ENCODE measurements at regions not wholly inside any gene's neighbourhood (a gene's known extent, or its start where the extent isn't known, plus 50 kb on each side); places are given as distances from the start of the nearest gene placed in this dataset.
"Not testable (repeated sequence)": the region's sequence is repeated elsewhere in the genome, so short reads cannot be mapped to it uniquely, and the experiment has no call there.

- no peak for DNase-seq (ENCODE audit: low read depth)
Observed at GRCh38 chr14:46433381-46433780, 218.2 kb downstream of the RPL10L start.

- DNase-seq (ENCODE audit: low read depth): no peak
Observed at GRCh38 chr14:46432516-46432915, 219.1 kb downstream of the RPL10L start.

DNA sequence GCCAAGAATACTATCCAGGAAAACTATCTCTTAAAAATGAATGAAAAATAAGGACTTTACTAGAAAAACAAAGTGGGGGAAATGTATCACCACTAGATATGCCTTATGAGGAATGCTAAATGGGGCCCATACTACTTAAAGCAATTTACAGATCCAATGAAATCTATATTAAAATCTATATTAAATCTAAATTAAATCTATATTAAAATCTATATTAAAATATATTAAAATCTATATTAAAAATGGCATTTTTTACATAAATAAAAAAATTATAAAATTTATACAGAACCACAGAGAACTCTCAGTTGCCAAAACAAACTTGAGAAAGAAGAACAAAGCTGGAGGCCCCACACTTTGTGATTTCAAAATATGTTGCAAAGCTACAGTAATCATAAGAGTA, 234.5 kb downstream of the RPL10L start:
- no peak for DNase-seq (ENCODE audit: low read depth)

DNA sequence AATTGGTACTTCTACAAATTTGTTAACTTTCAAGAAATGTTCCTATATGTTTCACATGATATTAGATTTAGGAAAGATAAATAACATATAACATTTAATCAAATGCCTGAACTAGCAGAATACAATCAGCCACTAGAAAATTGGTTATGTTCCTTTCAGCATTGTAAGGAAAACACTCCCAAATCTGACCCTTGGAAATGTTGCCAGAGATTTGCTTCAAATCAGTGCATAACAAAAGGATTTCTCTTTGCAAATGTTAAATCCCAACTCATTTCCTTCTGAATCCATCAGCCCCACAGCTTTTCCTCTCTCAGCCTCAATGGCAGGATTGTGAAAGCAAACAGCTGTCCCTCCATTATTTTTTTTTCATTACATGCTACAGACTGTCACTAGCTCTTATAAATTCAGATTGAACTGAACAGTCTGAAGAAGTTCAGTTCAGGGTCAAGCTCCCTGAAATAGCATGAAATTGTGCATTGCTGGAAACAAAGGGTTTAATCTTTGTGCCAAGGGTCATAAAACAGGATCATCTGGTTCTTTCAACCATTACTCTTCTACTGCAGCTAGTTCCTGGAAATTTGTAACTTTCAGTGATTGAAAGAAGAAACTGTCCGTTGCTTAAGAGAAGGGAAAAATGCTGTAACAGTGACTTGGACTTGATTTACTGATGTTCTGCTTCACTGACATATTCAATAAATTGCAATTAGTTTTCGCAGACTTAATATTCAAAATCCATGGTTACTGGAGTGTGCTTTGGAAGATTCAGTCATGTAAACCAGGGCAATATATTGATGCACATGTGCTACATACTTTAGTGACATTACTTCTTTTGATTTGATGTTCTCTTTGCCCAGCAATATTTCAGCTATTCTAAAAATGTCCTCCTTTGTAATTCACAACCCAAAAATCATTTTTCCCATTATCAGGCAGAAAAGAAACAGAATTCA, 246.4 kb downstream of the RPL10L start:
- no peak for DNase-seq (ENCODE audit: low read depth)

GRCh38 chr14:46402001-46402690, 249.4 kb downstream of the RPL10L start:
- DNase-seq (ENCODE audit: low read depth): not testable (repeated sequence)

- DNase-seq (ENCODE audit: low read depth): no peak
Observed at GRCh38 chr14:46401066-46401465, 250.5 kb downstream of the RPL10L start.

DNA sequence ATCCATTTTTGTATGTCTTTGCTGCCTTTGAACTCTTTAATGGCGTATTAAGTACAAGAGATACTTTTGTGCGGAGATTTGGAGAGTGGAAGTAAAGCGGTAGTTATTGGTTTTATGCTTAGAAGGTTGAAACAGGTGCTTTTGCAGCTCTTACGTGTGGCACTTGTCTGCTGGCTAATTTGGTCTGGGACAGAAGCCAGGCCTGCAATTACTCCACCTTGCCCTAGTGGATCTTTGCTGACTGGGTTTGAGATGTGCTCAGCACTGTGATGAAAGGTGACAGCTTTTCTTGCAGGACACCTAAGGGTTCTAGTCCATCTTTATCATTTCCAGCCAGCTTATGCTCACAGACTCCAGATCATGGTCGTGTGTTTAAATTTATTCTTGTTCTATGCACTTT, 252.5 kb downstream of the RPL10L start:
- no peak for DNase-seq (ENCODE audit: low read depth)

GRCh38 chr14:46384611-46385010, 267.0 kb downstream of the RPL10L start:
- DNase-seq (ENCODE audit: low read depth): no peak

DNA sequence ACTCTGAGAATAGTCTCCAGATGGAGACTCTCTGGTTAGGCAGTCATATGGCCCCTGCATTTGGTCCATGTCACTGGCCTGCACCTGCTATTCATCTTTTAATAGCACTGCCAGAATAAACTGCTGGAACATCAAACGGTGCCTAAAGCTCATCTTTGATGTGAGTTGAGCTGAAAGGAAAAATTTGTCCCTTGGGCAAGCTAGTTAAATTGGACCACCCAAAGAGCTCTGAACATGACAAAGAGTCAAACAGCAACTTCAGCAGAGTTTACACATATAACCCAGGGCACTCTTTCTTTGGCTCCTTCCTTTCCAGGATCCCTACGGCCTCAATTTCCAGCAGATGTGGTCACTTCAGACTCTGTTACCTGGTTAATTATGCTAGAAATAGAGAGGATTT, 269.9 kb downstream of the RPL10L start:
- DNase-seq (ENCODE audit: low read depth): no peak

DNA sequence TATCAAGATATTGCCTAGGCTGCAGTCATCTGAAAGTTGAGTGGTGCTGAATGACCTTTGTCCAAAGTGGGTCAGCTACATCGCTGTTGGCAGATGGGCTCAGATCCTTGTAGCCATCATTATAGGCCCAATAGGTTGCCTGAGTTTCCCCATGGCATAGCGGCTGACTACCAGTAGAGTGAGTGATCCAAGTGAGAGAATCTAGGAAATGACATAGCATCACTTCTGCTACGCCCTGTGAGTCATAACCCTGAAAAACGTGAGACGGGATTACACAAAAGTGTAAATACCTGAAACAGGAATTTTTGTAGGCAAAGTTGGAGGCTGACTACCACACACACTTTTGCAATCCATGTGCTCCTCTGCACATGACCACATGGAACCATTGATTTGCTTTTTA, 273.3 kb downstream of the RPL10L start:
- no peak for DNase-seq (ENCODE audit: low read depth)

- no peak for DNase-seq (ENCODE audit: low read depth)
Observed at GRCh38 chr14:46377305-46377704, 274.3 kb downstream of the RPL10L start.

DNA sequence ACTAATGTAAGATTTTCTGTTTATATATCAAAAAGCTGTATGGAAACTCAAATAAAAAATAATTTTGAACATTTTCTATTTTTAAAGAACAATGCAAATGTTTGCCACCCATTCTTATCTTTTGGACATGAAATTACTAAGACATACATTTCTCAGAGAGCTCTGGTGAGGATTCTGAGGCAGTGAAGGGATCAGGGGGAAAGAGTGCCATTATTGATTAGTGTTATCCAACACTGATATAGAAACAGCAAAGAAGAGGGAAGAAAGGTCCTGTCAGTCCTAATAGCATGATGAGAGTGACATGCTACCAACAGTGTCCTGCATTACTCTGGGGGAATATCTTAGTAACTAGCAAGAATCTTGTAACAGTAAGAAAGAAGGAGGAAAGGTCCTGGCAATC, 282.2 kb downstream of the RPL10L start:
- no peak for DNase-seq (ENCODE audit: low read depth)

DNA sequence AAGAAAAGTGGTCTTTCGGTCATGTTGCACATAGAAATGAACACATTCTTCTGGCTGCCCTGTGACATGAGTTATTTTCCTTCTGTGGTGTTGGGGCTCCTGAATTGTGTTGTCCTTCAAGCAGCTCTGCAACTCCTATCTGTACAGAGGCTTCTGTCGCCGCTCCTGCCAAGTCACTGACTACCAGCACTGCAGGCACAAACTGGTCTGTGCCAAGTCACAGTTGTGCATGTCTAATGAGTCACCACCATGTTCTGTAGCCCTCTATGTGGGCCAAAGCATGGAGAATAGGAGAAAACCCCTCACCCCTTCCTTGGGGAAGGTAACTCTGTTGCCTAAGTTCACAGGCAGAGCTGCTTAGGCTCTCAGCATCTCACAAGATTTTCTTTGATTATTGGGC, 283.3 kb downstream of the RPL10L start:
- no peak for DNase-seq (ENCODE audit: low read depth)

GRCh38 chr14:46352844-46353243, 298.7 kb downstream of the RPL10L start:
- no peak for DNase-seq (ENCODE audit: low read depth)

- peak; percentile 13 for DNase-seq (ENCODE audit: low read depth)
Observed at GRCh38 chr14:46344327-46344937, 307.1 kb downstream of the RPL10L start.

DNA sequence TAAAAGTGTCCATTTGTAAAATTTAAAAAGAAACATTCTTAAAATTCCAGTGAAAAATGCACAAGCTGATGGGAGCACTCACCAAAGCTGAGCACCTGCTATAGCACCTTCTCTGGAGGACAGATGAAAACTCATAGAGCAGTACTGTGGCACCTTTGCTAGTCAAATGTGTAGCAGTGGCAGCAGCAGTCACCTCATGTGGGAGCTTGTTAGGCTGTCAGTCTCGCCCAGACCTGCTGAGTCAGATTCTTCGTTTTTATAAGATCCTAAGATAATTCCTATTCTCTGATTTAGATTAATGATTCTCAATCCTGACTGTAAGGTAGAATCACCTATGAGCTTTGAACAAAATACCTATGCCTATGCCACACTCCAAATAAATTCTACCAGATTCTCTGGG, 325.8 kb downstream of the RPL10L start:
- no peak for DNase-seq (ENCODE audit: low read depth)

- DNase-seq (ENCODE audit: low read depth): no peak
Observed at GRCh38 chr14:46325157-46325556, 326.4 kb downstream of the RPL10L start.

DNA sequence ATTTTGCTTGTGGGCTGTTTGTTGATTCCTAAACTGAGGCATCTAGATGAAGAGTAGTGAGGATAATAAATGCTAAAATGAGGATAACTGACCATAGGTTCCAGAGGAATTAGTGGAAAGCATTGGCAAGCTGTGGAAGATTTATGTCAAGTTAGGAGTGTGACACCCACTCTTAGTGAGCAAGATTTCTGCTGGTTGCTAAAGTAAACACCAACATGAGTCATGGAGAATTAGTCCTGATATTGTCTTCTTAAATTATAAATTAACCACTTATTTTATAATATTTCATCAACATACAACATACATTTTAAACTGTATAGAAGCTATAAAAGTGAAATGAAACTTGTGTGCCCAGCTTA, 328.2 kb downstream of the RPL10L start:
- no peak for DNase-seq (ENCODE audit: low read depth)

GRCh38 chr14:46322730-46323403, 328.7 kb downstream of the RPL10L start:
- DNase-seq (ENCODE audit: low read depth): no peak

- DNase-seq (ENCODE audit: low read depth): no peak
Observed at GRCh38 chr14:46322076-46322475, 329.5 kb downstream of the RPL10L start.

- no peak for DNase-seq (ENCODE audit: low read depth)
Observed at GRCh38 chr14:46306267-46306666, 345.3 kb downstream of the RPL10L start.

GRCh38 chr14:46300765-46301164, 350.8 kb downstream of the RPL10L start:
- DNase-seq (ENCODE audit: low read depth): no peak
